DMS114 treated with DMSO at 0.1 percent for 48 hours (cell line): ENCODE measurements at regions not wholly inside any gene's neighbourhood (a gene's known extent, or its start where the extent isn't known, plus 50 kb on each side); places are given as distances from the start of the nearest gene placed in this dataset.
"Not testable (repeated sequence)": the region's sequence is repeated elsewhere in the genome, so short reads cannot be mapped to it uniquely, and the experiment has no call there.

Source experiments
- DNase-seq: peaks from one replicate; lab custom pipeline; 2025; ENCODE audit not compliant: unreplicated experiment; lab: John Stamatoyannopoulos, UW

- DNase-seq = no peak
Observed at GRCh38 chr12:30166006-30166795, 382.5 kb upstream of the TMTC1 start.

GRCh38 chr12:30164382-30165318 lies 380.9 kb upstream of the TMTC1 start:
- no peak for DNase-seq

- not testable (repeated sequence) for DNase-seq
Observed at GRCh38 chr12:30156833-30157232, 373.1 kb upstream of the TMTC1 start.

GRCh38 chr12:30155001-30155730 lies 371.4 kb upstream of the TMTC1 start:
- no peak for DNase-seq

GRCh38 chr12:30153981-30154380 lies 370.2 kb upstream of the TMTC1 start:
- DNase-seq = no peak

GRCh38 chr12:30152705-30153104 lies 369.0 kb upstream of the TMTC1 start:
- DNase-seq = no peak

- DNase-seq = no peak
Observed at GRCh38 chr12:30151831-30152230, 368.1 kb upstream of the TMTC1 start.

- no peak for DNase-seq
Observed at GRCh38 chr12:30146561-30146960, 362.8 kb upstream of the TMTC1 start.

- DNase-seq = no peak
Observed at GRCh38 chr12:30145684-30146032, 361.9 kb upstream of the TMTC1 start.

- no peak for DNase-seq
Observed at GRCh38 chr12:30144777-30145683, 361.3 kb upstream of the TMTC1 start.

- no peak for DNase-seq
Observed at GRCh38 chr12:30142301-30142700, 358.6 kb upstream of the TMTC1 start.

GRCh38 chr12:30138483-30138882 lies 354.7 kb upstream of the TMTC1 start:
- no peak for DNase-seq

- DNase-seq = no peak
Observed at GRCh38 chr12:30136696-30137095, 353.0 kb upstream of the TMTC1 start.

- DNase-seq = no peak
Observed at GRCh38 chr12:30135776-30136175, 352.0 kb upstream of the TMTC1 start.

GRCh38 chr12:30134229-30134628 lies 350.5 kb upstream of the TMTC1 start:
- peak; percentile 20 for DNase-seq

GRCh38 chr12:30126944-30127343 lies 343.2 kb upstream of the TMTC1 start:
- DNase-seq = no peak

- DNase-seq = no peak
Observed at GRCh38 chr12:30120522-30120921, 336.8 kb upstream of the TMTC1 start.

GRCh38 chr12:30117483-30117882 lies 333.7 kb upstream of the TMTC1 start:
- DNase-seq = no peak

GRCh38 chr12:30111719-30112118 lies 328.0 kb upstream of the TMTC1 start:
- DNase-seq = no peak

- no peak for DNase-seq
Observed at GRCh38 chr12:30110958-30111586, 327.3 kb upstream of the TMTC1 start.
